SK-N-SH treated with all-trans-retinoic acid at 6 μM for 48 hours (cell line): ENCODE measurements at regions not wholly inside any gene's neighbourhood (a gene's known extent, or its start where the extent isn't known, plus 50 kb on each side); places are given as distances from the start of the nearest gene placed in this dataset.
A peak's percentile ranks its signal among the peaks of the same experiment; 100 is the strongest.

ENCODE experiments used
- ATAC-seq: fragments of 200-7000 bp; cut with Tn5 transposase; 3 replicates; pipeline ENCODE4 v1.9.1; 2020; ENCODE audit warnings: mild to moderate bottlenecking, moderate library complexity
- ARNTL ChIP-seq: fragments of 450-650 bp; formaldehyde crosslinking; IDR thresholded peaks from 2 replicates; pipeline ENCODE4 v1.5.0; 2020; ENCODE audit warnings: low read depth, mild to moderate bottlenecking, moderate library complexity, borderline replicate concordance
- BACH2 ChIP-seq: fragments of 250-450 bp; sonication (Bioruptor Pico); IDR thresholded peaks from 2 replicates; pipeline ENCODE4 v1.9.0; 2021; ENCODE audit warnings: mild to moderate bottlenecking, borderline replicate concordance
- CSDC2 ChIP-seq: fragments of 250-450 bp; sonication (Bioruptor Pico); IDR thresholded peaks from 2 replicates; pipeline ENCODE4 v1.5.0; 2020; ENCODE audit warnings: mild to moderate bottlenecking, moderate library complexity
- ESRRG ChIP-seq: fragments of 250-450 bp; sonication (Bioruptor Pico); IDR thresholded peaks from 2 replicates; pipeline ENCODE4 v1.6.1; 2021; ENCODE audit warnings: mild to moderate bottlenecking
- ISL1 ChIP-seq: fragments of 250-450 bp; sonication (Bioruptor Pico); IDR thresholded peaks from 2 replicates; pipeline ENCODE4 v2.1.2; 2022; ENCODE audit warnings: mild to moderate bottlenecking, moderate library complexity
- OSR1 ChIP-seq: fragments of 250-450 bp; sonication (Bioruptor Pico); IDR thresholded peaks from 2 replicates; pipeline ENCODE4 v1.8.0; 2022; ENCODE audit warnings: moderate library complexity, mild to moderate bottlenecking, inconsistent platforms
- PPARA ChIP-seq: fragments of 250-450 bp; sonication (Bioruptor Pico); IDR thresholded peaks from 2 replicates; pipeline ENCODE4 v1.5.0; 2020; ENCODE audit warnings: mild to moderate bottlenecking, borderline replicate concordance
- RARB ChIP-seq: fragments of 250-450 bp; sonication (Bioruptor Pico); IDR thresholded peaks from 2 replicates; pipeline ENCODE4 v1.8.0; 2021; ENCODE audit warnings: mild to moderate bottlenecking, moderate library complexity
- SNAI2 ChIP-seq: fragments of 250-450 bp; sonication (Bioruptor Pico); IDR thresholded peaks from 2 replicates; pipeline ENCODE4 v1.5.0; 2020; ENCODE audit warnings: mild to moderate bottlenecking, moderate library complexity
- TCF4 ChIP-seq: fragments of 250-450 bp; sonication (Bioruptor Pico); IDR thresholded peaks from 2 replicates; pipeline ENCODE4 v1.8.0; 2021; ENCODE audit warnings: mild to moderate bottlenecking, moderate library complexity, borderline replicate concordance
- TOX ChIP-seq: fragments of 250-450 bp; sonication (Bioruptor Pico); IDR thresholded peaks from 2 replicates; pipeline ENCODE4 v1.8.0; 2021; ENCODE audit warnings: mild to moderate bottlenecking, moderate library complexity, borderline replicate concordance
- ZC3H10 ChIP-seq: fragments of 250-450 bp; sonication (Bioruptor Pico); IDR thresholded peaks from 2 replicates; pipeline ENCODE4 v1.5.1; 2021; ENCODE audit warnings: mild to moderate bottlenecking, moderate library complexity
- ZFP3 ChIP-seq: fragments of 250-450 bp; sonication (Bioruptor Pico); IDR thresholded peaks from 2 replicates; pipeline ENCODE4 v1.5.0; 2020; ENCODE audit warnings: mild to moderate bottlenecking, moderate library complexity
- ZFP30 ChIP-seq: fragments of 450-650 bp; formaldehyde crosslinking; IDR thresholded peaks from 2 replicates; pipeline ENCODE4 v1.5.0; 2022; ENCODE audit warnings: mild to moderate bottlenecking, moderate library complexity
- ZNF565 ChIP-seq: fragments of 450-650 bp; formaldehyde crosslinking; conservative IDR thresholded peaks from 2 replicates; pipeline ENCODE4 v1.5.0; 2020; ENCODE audit warnings: low read depth, mild to moderate bottlenecking, moderate library complexity
- ZNF70 ChIP-seq: fragments of 450-650 bp; formaldehyde crosslinking; IDR thresholded peaks from 2 replicates; pipeline ENCODE4 v1.5.0; 2020; ENCODE audit warnings: mild to moderate bottlenecking, moderate library complexity
- ZNF8 ChIP-seq: fragments of 450-650 bp; formaldehyde crosslinking; IDR thresholded peaks from 2 replicates; pipeline ENCODE4 v1.5.0; 2020; ENCODE audit warnings: mild to moderate bottlenecking, moderate library complexity
- TF ChIP-seq, protein P1 (sequence below): fragments of 250-450 bp; sonication (Bioruptor Pico); IDR thresholded peaks from 2 replicates; pipeline ENCODE4 v1.5.0; 2020; ENCODE audit warnings: mild to moderate bottlenecking, moderate library complexity
- TF ChIP-seq, protein P2 (sequence below): fragments of 250-450 bp; sonication (Bioruptor Pico); IDR thresholded peaks from 2 replicates; pipeline ENCODE4 v1.8.0; 2020; ENCODE audit warnings: mild to moderate bottlenecking, moderate library complexity, borderline replicate concordance
- TF ChIP-seq, protein P3 (sequence below): fragments of 250-450 bp; sonication (Bioruptor Pico); IDR thresholded peaks from 2 replicates; pipeline ENCODE4 v1.5.1; 2021; ENCODE audit warnings: mild to moderate bottlenecking, moderate library complexity
- TF ChIP-seq, protein P4 (sequence below): fragments of 250-450 bp; sonication (Bioruptor Pico); IDR thresholded peaks from 2 replicates; pipeline ENCODE4 v1.5.1; 2020; ENCODE audit warnings: low read depth, mild to moderate bottlenecking, moderate library complexity
- TF ChIP-seq, protein P5 (sequence below): fragments of 250-450 bp; sonication (Bioruptor Pico); IDR thresholded peaks from 2 replicates; pipeline ENCODE4 v1.8.0; 2021; ENCODE audit warnings: low read depth, mild to moderate bottlenecking, moderate library complexity, borderline replicate concordance

DNA sequence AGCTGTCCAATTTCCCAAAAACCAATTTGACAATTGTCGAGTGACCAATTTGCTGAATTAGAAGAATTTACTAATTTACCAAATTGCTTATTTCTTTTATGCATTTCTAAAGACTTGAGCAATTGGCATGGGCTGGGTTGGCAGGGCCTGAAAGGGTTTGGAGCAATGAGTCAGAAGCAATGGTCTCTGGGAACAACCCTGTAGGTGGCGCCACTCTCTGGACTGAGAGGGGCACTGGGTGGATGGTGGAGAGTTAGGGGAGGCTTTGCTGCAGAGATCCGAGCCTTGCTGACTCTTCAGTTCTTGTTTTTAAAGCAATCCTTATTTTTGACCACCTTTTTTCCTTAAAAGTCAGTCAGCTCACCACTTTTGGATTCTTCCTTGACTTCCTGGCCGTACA is 71.5 kb upstream of the RPS23 start:
- TF ChIP-seq BACH2 (no peak), ISL1 (CRISPR knock-in tag) (no peak), ZC3H10 (CRISPR knock-in tag) (no peak), ZNF70 (CRISPR knock-in tag) (no peak), ZFP30 (CRISPR knock-in tag) (no peak), TCF4 (CRISPR knock-in tag) (no peak), RARB (CRISPR knock-in tag) (no peak), TOX (CRISPR knock-in tag) (no peak), CSDC2 (CRISPR knock-in tag) (no peak), ZNF8 (CRISPR knock-in tag) (no peak)
- TF ChIP-seq, protein P1, sequence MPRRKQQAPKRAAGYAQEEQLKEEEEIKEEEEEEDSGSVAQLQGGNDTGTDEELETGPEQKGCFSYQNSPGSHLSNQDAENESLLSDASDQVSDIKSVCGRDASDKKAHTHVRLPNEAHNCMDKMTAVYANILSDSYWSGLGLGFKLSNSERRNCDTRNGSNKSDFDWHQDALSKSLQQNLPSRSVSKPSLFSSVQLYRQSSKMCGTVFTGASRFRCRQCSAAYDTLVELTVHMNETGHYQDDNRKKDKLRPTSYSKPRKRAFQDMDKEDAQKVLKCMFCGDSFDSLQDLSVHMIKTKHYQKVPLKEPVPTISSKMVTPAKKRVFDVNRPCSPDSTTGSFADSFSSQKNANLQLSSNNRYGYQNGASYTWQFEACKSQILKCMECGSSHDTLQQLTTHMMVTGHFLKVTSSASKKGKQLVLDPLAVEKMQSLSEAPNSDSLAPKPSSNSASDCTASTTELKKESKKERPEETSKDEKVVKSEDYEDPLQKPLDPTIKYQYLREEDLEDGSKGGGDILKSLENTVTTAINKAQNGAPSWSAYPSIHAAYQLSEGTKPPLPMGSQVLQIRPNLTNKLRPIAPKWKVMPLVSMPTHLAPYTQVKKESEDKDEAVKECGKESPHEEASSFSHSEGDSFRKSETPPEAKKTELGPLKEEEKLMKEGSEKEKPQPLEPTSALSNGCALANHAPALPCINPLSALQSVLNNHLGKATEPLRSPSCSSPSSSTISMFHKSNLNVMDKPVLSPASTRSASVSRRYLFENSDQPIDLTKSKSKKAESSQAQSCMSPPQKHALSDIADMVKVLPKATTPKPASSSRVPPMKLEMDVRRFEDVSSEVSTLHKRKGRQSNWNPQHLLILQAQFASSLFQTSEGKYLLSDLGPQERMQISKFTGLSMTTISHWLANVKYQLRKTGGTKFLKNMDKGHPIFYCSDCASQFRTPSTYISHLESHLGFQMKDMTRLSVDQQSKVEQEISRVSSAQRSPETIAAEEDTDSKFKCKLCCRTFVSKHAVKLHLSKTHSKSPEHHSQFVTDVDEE, result no peak
- TF ChIP-seq, protein P2, sequence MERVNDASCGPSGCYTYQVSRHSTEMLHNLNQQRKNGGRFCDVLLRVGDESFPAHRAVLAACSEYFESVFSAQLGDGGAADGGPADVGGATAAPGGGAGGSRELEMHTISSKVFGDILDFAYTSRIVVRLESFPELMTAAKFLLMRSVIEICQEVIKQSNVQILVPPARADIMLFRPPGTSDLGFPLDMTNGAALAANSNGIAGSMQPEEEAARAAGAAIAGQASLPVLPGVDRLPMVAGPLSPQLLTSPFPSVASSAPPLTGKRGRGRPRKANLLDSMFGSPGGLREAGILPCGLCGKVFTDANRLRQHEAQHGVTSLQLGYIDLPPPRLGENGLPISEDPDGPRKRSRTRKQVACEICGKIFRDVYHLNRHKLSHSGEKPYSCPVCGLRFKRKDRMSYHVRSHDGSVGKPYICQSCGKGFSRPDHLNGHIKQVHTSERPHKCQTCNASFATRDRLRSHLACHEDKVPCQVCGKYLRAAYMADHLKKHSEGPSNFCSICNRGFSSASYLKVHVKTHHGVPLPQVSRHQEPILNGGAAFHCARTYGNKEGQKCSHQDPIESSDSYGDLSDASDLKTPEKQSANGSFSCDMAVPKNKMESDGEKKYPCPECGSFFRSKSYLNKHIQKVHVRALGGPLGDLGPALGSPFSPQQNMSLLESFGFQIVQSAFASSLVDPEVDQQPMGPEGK, result no peak
- TF ChIP-seq, protein P3, sequence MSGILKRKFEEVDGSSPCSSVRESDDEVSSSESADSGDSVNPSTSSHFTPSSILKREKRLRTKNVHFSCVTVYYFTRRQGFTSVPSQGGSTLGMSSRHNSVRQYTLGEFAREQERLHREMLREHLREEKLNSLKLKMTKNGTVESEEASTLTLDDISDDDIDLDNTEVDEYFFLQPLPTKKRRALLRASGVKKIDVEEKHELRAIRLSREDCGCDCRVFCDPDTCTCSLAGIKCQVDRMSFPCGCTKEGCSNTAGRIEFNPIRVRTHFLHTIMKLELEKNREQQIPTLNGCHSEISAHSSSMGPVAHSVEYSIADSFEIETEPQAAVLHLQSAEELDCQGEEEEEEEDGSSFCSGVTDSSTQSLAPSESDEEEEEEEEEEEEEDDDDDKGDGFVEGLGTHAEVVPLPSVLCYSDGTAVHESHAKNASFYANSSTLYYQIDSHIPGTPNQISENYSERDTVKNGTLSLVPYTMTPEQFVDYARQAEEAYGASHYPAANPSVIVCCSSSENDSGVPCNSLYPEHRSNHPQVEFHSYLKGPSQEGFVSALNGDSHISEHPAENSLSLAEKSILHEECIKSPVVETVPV (CRISPR knock-in tag), result no peak
- ATAC-seq, result peak; percentile 42; the same call in 2 of the 3 replicates

DNA sequence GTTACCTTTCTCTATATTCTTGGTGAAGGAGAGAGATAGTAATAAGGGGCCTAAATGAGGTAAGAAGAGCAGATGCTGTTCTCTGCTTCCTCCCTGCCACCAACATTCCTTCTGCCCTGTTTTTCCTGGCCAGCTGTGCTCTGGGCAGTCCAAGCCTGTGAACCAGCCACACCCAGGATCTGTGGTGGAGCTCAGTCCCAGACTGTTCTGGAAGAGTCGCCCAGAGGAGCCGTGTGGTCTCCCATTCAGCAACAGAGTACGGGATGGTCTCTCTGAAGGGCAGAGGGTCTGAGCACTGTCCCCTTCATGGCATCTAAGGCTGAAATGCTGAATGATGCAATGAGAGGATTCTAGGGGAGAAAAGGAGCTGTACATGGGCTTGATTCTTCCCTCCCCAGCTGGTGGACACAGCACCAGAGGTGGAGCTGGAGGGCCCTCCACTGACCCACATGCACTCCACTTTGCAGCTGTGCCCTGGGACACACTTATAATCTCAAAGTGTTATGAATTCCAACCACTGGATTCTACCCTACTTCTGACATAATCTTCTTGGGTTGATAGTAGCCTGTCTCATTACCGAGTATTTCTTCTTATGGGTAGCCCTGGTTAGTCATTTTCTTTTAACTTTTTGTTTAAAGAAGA is 70.8 kb upstream of the RPS23 start:
- TF ChIP-seq PPARA (CRISPR knock-in tag), result no peak
- TF ChIP-seq, protein P4, sequence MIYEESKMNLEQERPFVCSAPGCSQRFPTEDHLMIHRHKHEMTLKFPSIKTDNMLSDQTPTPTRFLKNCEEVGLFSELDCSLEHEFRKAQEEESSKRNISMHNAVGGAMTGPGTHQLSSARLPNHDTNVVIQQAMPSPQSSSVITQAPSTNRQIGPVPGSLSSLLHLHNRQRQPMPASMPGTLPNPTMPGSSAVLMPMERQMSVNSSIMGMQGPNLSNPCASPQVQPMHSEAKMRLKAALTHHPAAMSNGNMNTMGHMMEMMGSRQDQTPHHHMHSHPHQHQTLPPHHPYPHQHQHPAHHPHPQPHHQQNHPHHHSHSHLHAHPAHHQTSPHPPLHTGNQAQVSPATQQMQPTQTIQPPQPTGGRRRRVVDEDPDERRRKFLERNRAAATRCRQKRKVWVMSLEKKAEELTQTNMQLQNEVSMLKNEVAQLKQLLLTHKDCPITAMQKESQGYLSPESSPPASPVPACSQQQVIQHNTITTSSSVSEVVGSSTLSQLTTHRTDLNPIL, result no peak
- no peak for TF ChIP-seq ISL1 (CRISPR knock-in tag)
- TF ChIP-seq, protein P5, sequence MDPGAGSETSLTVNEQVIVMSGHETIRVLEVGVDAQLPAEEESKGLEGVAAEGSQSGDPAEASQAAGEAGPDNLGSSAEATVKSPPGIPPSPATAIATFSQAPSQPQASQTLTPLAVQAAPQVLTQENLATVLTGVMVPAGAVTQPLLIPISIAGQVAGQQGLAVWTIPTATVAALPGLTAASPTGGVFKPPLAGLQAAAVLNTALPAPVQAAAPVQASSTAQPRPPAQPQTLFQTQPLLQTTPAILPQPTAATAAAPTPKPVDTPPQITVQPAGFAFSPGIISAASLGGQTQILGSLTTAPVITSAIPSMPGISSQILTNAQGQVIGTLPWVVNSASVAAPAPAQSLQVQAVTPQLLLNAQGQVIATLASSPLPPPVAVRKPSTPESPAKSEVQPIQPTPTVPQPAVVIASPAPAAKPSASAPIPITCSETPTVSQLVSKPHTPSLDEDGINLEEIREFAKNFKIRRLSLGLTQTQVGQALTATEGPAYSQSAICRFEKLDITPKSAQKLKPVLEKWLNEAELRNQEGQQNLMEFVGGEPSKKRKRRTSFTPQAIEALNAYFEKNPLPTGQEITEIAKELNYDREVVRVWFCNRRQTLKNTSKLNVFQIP (CRISPR knock-in tag), result no peak
- TF ChIP-seq TCF4 (CRISPR knock-in tag), result no peak
- TF ChIP-seq TOX (CRISPR knock-in tag), result no peak
- TF ChIP-seq ZNF70 (CRISPR knock-in tag), result no peak
- no peak for ATAC-seq

DNA sequence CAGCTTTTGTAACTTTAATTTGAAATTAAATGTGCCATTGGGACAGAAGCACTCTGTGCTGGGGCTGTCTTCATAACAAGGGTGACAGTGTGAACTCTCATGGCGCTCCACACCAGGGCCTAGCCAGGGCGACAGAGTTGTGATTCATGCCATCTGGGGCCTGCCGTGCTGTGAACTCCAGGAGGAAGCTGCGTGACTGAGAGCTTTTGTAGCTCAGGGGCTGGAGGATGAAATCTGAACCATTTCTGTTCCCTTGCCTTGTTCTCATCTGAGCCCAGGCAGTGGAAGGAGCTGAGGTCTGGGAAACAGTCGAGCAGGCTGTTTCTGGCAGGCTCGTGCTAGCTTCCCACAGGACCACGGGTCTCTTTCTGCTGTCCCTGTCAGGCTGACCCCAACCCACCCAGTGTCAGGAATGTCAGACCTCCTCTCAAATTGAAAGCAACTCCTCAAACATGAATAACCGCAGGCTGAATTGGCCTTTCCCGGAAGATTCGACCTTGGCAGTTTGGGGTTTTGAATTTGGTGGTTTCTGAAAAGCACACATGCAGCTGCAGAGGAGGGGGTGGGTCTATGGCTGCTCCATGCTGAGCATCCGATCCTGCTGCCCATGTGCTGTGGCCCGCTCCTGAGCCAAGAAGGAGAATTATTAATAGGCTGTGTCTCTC is 69.2 kb upstream of the RPS23 start:
- ATAC-seq, result peak; percentile 52
- TF ChIP-seq ZFP3 (CRISPR knock-in tag), result no peak
- no peak for TF ChIP-seq SNAI2 (CRISPR knock-in tag)
- no peak for TF ChIP-seq ZNF565
- TF ChIP-seq, protein P3 (CRISPR knock-in tag), result no peak
- no peak for TF ChIP-seq ESRRG (CRISPR knock-in tag)
- no peak for TF ChIP-seq TCF4 (CRISPR knock-in tag)
- TF ChIP-seq, protein P5 (CRISPR knock-in tag), result no peak
- TF ChIP-seq ZNF70 (CRISPR knock-in tag), result no peak
- TF ChIP-seq ZNF8 (CRISPR knock-in tag), result no peak
- no peak for TF ChIP-seq ARNTL
- no peak for TF ChIP-seq RARB (CRISPR knock-in tag)
- TF ChIP-seq OSR1, result no peak
- TF ChIP-seq, protein P4, result no peak
- TF ChIP-seq BACH2, result no peak
- TF ChIP-seq CSDC2 (CRISPR knock-in tag), result no peak
- TF ChIP-seq TOX (CRISPR knock-in tag), result no peak
- no peak for TF ChIP-seq ZC3H10 (CRISPR knock-in tag)
